A549 (cell line): ENCODE measurements at regions not wholly inside any gene's neighbourhood (a gene's known extent, or its start where the extent isn't known, plus 50 kb on each side); places are given as distances from the start of the nearest gene placed in this dataset.

ENCODE experiments used
- CHD2 ChIP-seq: fragments of 150-350 bp; IDR thresholded peaks from 2 replicates; pipeline ENCODE4 v1.6.1; 2014; ENCODE audit warnings: low read length; ENCODE audit not compliant: partially characterized antibody
- CHD4 ChIP-seq: fragments of 200-600 bp; sonication (generic); IDR thresholded peaks from 2 replicates; pipeline ENCODE4 v1.6.1; 2016; ENCODE audit warnings: antibody characterized with exemption, mild to moderate bottlenecking, borderline replicate concordance

GRCh38 chr5:158174918-158175851 is 316.2 kb upstream of the CLINT1 start:
- TF ChIP-seq CHD2 (no peak), CHD4 (no peak)
